H9 (cell line): ENCODE measurements at regions not wholly inside any gene's neighbourhood (a gene's known extent, or its start where the extent isn't known, plus 50 kb on each side); places are given as distances from the start of the nearest gene placed in this dataset.
"Not testable (repeated sequence)": the region's sequence is repeated elsewhere in the genome, so short reads cannot be mapped to it uniquely, and the experiment has no call there.

Experiments
- DNase-seq: peaks from one replicate; pipeline ENCODE4 v3.0.0-alpha.2; 2017
- H2AFZ ChIP-seq: one replicate; pipeline ENCODE4 v1.6.1; 2013; ENCODE audit warnings: mild to moderate bottlenecking, low read length, control low read depth, moderate library complexity
- H2AK5ac ChIP-seq: 2 replicates; pipeline ENCODE4 v1.6.1; 2013; ENCODE audit warnings: low read length, control low read depth, mixed read lengths; ENCODE audit not compliant: insufficient read length
- H2BK120ac ChIP-seq: one replicate; pipeline ENCODE4 v1.6.1; 2013; ENCODE audit warnings: low read depth, mild to moderate bottlenecking, low read length, control low read depth, inconsistent platforms; ENCODE audit not compliant: poor library complexity, severe bottlenecking
- H2BK12ac ChIP-seq: 2 replicates; pipeline ENCODE4 v1.6.1; 2013; ENCODE audit warnings: low read length, control low read depth, mixed read lengths, low read depth; ENCODE audit not compliant: insufficient read length
- H2BK15ac ChIP-seq: 2 replicates; pipeline ENCODE4 v1.6.1; 2013; ENCODE audit warnings: low read depth, low read length, control low read depth
- H2BK20ac ChIP-seq: one replicate; pipeline ENCODE4 v1.6.1; 2013; ENCODE audit warnings: low read depth, mild to moderate bottlenecking, low read length, control low read depth, inconsistent platforms; ENCODE audit not compliant: poor library complexity, severe bottlenecking
- H2BK5ac ChIP-seq: 2 replicates; pipeline ENCODE4 v1.6.1; 2013; ENCODE audit warnings: low read length, control low read depth, mixed read lengths; ENCODE audit not compliant: insufficient read length
- H3K14ac ChIP-seq: 2 replicates; pipeline ENCODE4 v1.6.1; 2013; ENCODE audit warnings: low read length, control low read depth; ENCODE audit not compliant: insufficient read depth
- H3K18ac ChIP-seq: 2 replicates; pipeline ENCODE4 v1.6.1; 2013; ENCODE audit warnings: low read depth, mild to moderate bottlenecking, mixed read lengths, low read length, control low read depth; ENCODE audit not compliant: insufficient read length
- H3K23ac ChIP-seq: 2 replicates; pipeline ENCODE4 v1.6.1; 2013; ENCODE audit warnings: low read length, control low read depth, mixed read lengths, low read depth; ENCODE audit not compliant: insufficient read length
- H3K23me2 ChIP-seq: 2 replicates; pipeline ENCODE4 v1.6.1; 2013; ENCODE audit warnings: low read depth, mild to moderate bottlenecking, mixed read lengths, low read length, control low read depth; ENCODE audit not compliant: insufficient read length, poor library complexity, severe bottlenecking
- H3K27ac ChIP-seq: 2 replicates; pipeline ENCODE4 v1.5.1; 2013; ENCODE audit warnings: low read length, control low read depth, mixed read lengths, low read depth; ENCODE audit not compliant: insufficient read length
- H3K27me3 ChIP-seq: 2 replicates; pipeline ENCODE4 v1.6.1; 2013; ENCODE audit warnings: low read length, control low read depth, inconsistent platforms; ENCODE audit not compliant: insufficient read depth
- H3K4ac ChIP-seq: 2 replicates; pipeline ENCODE4 v1.6.1; 2013; ENCODE audit warnings: low read depth, mild to moderate bottlenecking, control low read depth, inconsistent platforms, low read length, moderate library complexity
- H3K4me1 ChIP-seq: 2 replicates; pipeline ENCODE4 v1.6.1; 2013; ENCODE audit warnings: low read length, control low read depth, inconsistent platforms; ENCODE audit not compliant: insufficient read depth
- H3K4me2 ChIP-seq: 2 replicates; pipeline ENCODE4 v1.6.1; 2013; ENCODE audit warnings: low read length, control low read depth, mixed read lengths; ENCODE audit not compliant: insufficient read length, insufficient read depth
- H3K56ac ChIP-seq: 2 replicates; pipeline ENCODE4 v1.6.1; 2013; ENCODE audit warnings: low read depth, mild to moderate bottlenecking, mixed read lengths, low read length, control low read depth; ENCODE audit not compliant: insufficient read length
- H3K79me1 ChIP-seq: 2 replicates; pipeline ENCODE4 v1.6.1; 2013; ENCODE audit warnings: low read depth, mild to moderate bottlenecking, moderate library complexity, low read length, control low read depth, inconsistent platforms; ENCODE audit not compliant: insufficient read depth, poor library complexity, severe bottlenecking
- H3K79me2 ChIP-seq: 2 replicates; pipeline ENCODE4 v1.6.1; 2013; ENCODE audit warnings: low read length, control low read depth, inconsistent platforms; ENCODE audit not compliant: insufficient read depth
- H3K9ac ChIP-seq: 2 replicates; pipeline ENCODE4 v1.6.1; 2013; ENCODE audit warnings: low read length, control low read depth, mixed read lengths; ENCODE audit not compliant: insufficient read length; ENCODE audit errors: extremely low read depth
- H3K9me3 ChIP-seq: one replicate; pipeline ENCODE4 v1.6.1; 2013; ENCODE audit warnings: low read depth, low read length, inconsistent platforms; ENCODE audit not compliant: control insufficient read depth
- H3T11ph ChIP-seq: one replicate; pipeline ENCODE4 v1.6.1; 2013; ENCODE audit warnings: mild to moderate bottlenecking, low read length, control low read depth, inconsistent platforms
- H4K20me1 ChIP-seq: one replicate; pipeline ENCODE4 v1.6.1; 2013; ENCODE audit not compliant: control insufficient read depth, insufficient read length, insufficient read depth
- H4K5ac ChIP-seq: 2 replicates; pipeline ENCODE4 v1.6.1; 2013; ENCODE audit warnings: low read depth, mild to moderate bottlenecking, mixed read lengths, low read length, control low read depth; ENCODE audit not compliant: insufficient read length
- H4K8ac ChIP-seq: replicated peaks from 2 replicates; pipeline ENCODE4 v1.6.1; 2013; ENCODE audit warnings: low read length, control low read depth, mixed read lengths, low read depth; ENCODE audit not compliant: insufficient read length
- H4K91ac ChIP-seq: 2 replicates; pipeline ENCODE4 v1.6.1; 2013; ENCODE audit warnings: low read depth, mild to moderate bottlenecking, moderate library complexity, mixed read lengths, low read length, control low read depth; ENCODE audit not compliant: insufficient read length
- H3K27ac Mint-ChIP-seq, 3 experiments: 2 replicates in 2 of 3; 3 replicates in 1 of 3; pipeline ENCODE4 v1.8.0; 2020 to 2021; ENCODE audit warnings: mixed read lengths in 3 of 3, mild to moderate bottlenecking in 1 of 3, moderate library complexity in 1 of 3
- H3K27me3 Mint-ChIP-seq: 2 replicates; pipeline ENCODE4 v1.8.0; 2021; ENCODE audit warnings: low read depth, mild to moderate bottlenecking, moderate library complexity, mixed read lengths
- H3K36me3 Mint-ChIP-seq, 3 experiments: 2 replicates in 2 of 3; 3 replicates in 1 of 3; pipeline ENCODE4 v1.8.0; 2020 to 2021; ENCODE audit warnings: low read depth in 3 of 3, mixed read lengths in 3 of 3; ENCODE audit not compliant: insufficient read depth in 1 of 3
- H3K4me1 Mint-ChIP-seq, 2 experiments: 2 replicates each; pipeline ENCODE4 v1.8.0; 2020; ENCODE audit warnings: mixed read lengths in 2 of 2
- H3K4me3 Mint-ChIP-seq, 2 experiments: 2 replicates in 1 of 2; 3 replicates in 1 of 2; pipeline ENCODE4 v1.8.0; 2020 to 2021; ENCODE audit warnings: mild to moderate bottlenecking in 2 of 2, mixed read lengths in 2 of 2, moderate library complexity in 1 of 2
- H3K9me3 Mint-ChIP-seq, 2 experiments: 2 replicates in 1 of 2; 3 replicates in 1 of 2; pipeline ENCODE4 v1.8.0; 2020; ENCODE audit warnings: mild to moderate bottlenecking in 2 of 2, mixed read lengths in 2 of 2, moderate library complexity in 1 of 2
- CTCF ChIP-seq: fragments of 200-600 bp; sonication (generic); conservative IDR thresholded peaks from 3 replicates; pipeline ENCODE4 v1.8.0; 2021; ENCODE audit warnings: antibody characterized with exemption, mild to moderate bottlenecking
- WGBS: extraction: QIAGEN DNeasy Blood & Tissue Kit; methylation state at CpG from one replicate; pipeline ENCODE4 v1.1.7; 2013; ENCODE audit warnings: missing lambda C conversion rate, low lambda C conversion rate, mixed read lengths; ENCODE audit not compliant: insufficient read length; ENCODE audit errors: extremely low coverage; 5-methylcytosine and 5-hydroxymethylcytosine counted together

- H3K9me3 Mint-ChIP-seq = peaks cover 0 to 6% of the 10 kb centered on the region in 2 experiments; a peak in 2 of 5 replicates
- no peak for TF ChIP-seq CTCF
Observed at GRCh38 chrX:88830111-88830510, 83.1 kb downstream of the CPXCR1 start.

GRCh38 chrX:88837721-88838120 is 90.7 kb downstream of the CPXCR1 start:
- H3K4me1 Mint-ChIP-seq, H3T11ph ChIP-seq, H2AK5ac ChIP-seq, H3K23me2 ChIP-seq, H2BK120ac ChIP-seq, H3K27me3 ChIP-seq, H4K20me1 ChIP-seq, H3K79me2 ChIP-seq, H3K27ac Mint-ChIP-seq, H3K4me2 ChIP-seq, H2BK15ac ChIP-seq, H3K27me3 Mint-ChIP-seq, H3K9me3 Mint-ChIP-seq, H3K9ac ChIP-seq, H3K4ac ChIP-seq, H2BK12ac ChIP-seq, H4K5ac ChIP-seq, H3K9me3 ChIP-seq, H3K4me3 Mint-ChIP-seq, H4K8ac ChIP-seq, H3K14ac ChIP-seq, H2BK5ac ChIP-seq, H4K91ac ChIP-seq, H3K56ac ChIP-seq, H2BK20ac ChIP-seq, DNase-seq, H3K18ac ChIP-seq, H3K36me3 Mint-ChIP-seq, H2AFZ ChIP-seq, H3K23ac ChIP-seq, H3K79me1 ChIP-seq, H3K4me1 ChIP-seq, H3K27ac ChIP-seq: not testable (repeated sequence)
- WGBS = no CpG with 5 or more reads among the region's 6 CpGs

More at GRCh38 chrX:88830111-88830510, 83.1 kb downstream of the CPXCR1 start:
- Histone ChIP-seq H3K79me1 (no peaks in the 10 kb centered on the region), H3K23me2 (no peaks in the 10 kb centered on the region), H2AK5ac (no peak overlapping the region), H3K27ac (no peak overlapping the region), H3K9ac (no peak overlapping the region), H3K56ac (no peak overlapping the region), H4K91ac (no peak overlapping the region), H2BK20ac (no peak overlapping the region), H3K79me2 (no peaks in the 10 kb centered on the region), H4K8ac (no peak overlapping the region), H3K9me3 (no peaks in the 10 kb centered on the region), H3K4me2 (no peak overlapping the region), H3K18ac (no peak overlapping the region), H3T11ph (no peak overlapping the region), H2AFZ (no peak overlapping the region), H2BK15ac (no peak overlapping the region), H3K27me3 (no peaks in the 10 kb centered on the region), H3K14ac (no peak overlapping the region), H3K4ac (no peak overlapping the region), H2BK5ac (no peak overlapping the region), H4K5ac (no peak overlapping the region), H3K23ac (no peak overlapping the region), H4K20me1 (no peaks in the 10 kb centered on the region), H2BK120ac (no peak overlapping the region), H3K4me1 (no peaks in the 10 kb centered on the region), H2BK12ac (no peak overlapping the region)
- no peak for DNase-seq
- peaks cover 0 to 12% (median 5%) of the 10 kb centered on the region in 3 experiments; a peak in 4 of 7 replicates for H3K36me3 Mint-ChIP-seq
- no peak overlapping the region for H3K4me3 Mint-ChIP-seq
- H3K27ac Mint-ChIP-seq = no peak overlapping the region
- no CpG with 5 or more reads among the region's 6 CpGs for WGBS
- H3K27me3 Mint-ChIP-seq = no peaks in the 10 kb centered on the region
- H3K4me1 Mint-ChIP-seq = peaks cover 3 to 5% of the 10 kb centered on the region in 2 experiments; a peak in 3 of 4 replicates
